GM19452 (cell line): ENCODE measurements at regions not wholly inside any gene's neighbourhood (a gene's known extent, or its start where the extent isn't known, plus 50 kb on each side); places are given as distances from the start of the nearest gene placed in this dataset.
A peak's percentile ranks its signal among the peaks of the same experiment; 100 is the strongest.

Experiments
- ATAC-seq: cut with Tn5 transposase; IDR thresholded peaks from one replicate; pipeline ENCODE4 v1.9.1; 2021; ENCODE audit not compliant: unreplicated experiment

- no peak for ATAC-seq
Measured at GRCh38 chr13:68696907-68697306, 1410.7 kb upstream of the ATXN8OS start.

GRCh38 chr13:68692049-68692448 is 1415.6 kb upstream of the ATXN8OS start:
- ATAC-seq: no peak

GRCh38 chr13:68690567-68690966 is 1417.1 kb upstream of the ATXN8OS start:
- ATAC-seq: no peak

GRCh38 chr13:68676513-68677115 is 1431.0 kb upstream of the ATXN8OS start:
- no peak for ATAC-seq

GRCh38 chr13:68675209-68675608 is 1432.4 kb upstream of the ATXN8OS start:
- ATAC-seq: no peak

GRCh38 chr13:68667863-68668262 is 1437.7 kb upstream of the PCDH9 start:
- ATAC-seq: no peak

GRCh38 chr13:68666774-68667397 is 1436.8 kb upstream of the PCDH9 start:
- no peak for ATAC-seq

- no peak for ATAC-seq
Measured at GRCh38 chr13:68645814-68646213, 1415.7 kb upstream of the PCDH9 start.

- no peak for ATAC-seq
Measured at GRCh38 chr13:68644611-68645010, 1414.5 kb upstream of the PCDH9 start.

- no peak for ATAC-seq
Measured at GRCh38 chr13:68636784-68637183, 1406.6 kb upstream of the PCDH9 start.

GRCh38 chr13:68628994-68629393 is 1398.9 kb upstream of the PCDH9 start:
- ATAC-seq: no peak

- ATAC-seq: no peak
Measured at GRCh38 chr13:68627379-68627778, 1397.2 kb upstream of the PCDH9 start.

GRCh38 chr13:68616600-68617222 is 1386.6 kb upstream of the PCDH9 start:
- no peak for ATAC-seq

GRCh38 chr13:68609661-68610060 is 1379.5 kb upstream of the PCDH9 start:
- no peak for ATAC-seq

- no peak for ATAC-seq
Measured at GRCh38 chr13:68608147-68608546, 1378.0 kb upstream of the PCDH9 start.

- no peak for ATAC-seq
Measured at GRCh38 chr13:68597641-68598040, 1367.5 kb upstream of the PCDH9 start.

GRCh38 chr13:68588623-68589022 is 1358.5 kb upstream of the PCDH9 start:
- ATAC-seq: peak; percentile 100

GRCh38 chr13:68584776-68585175 is 1354.6 kb upstream of the PCDH9 start:
- ATAC-seq: no peak

GRCh38 chr13:68574053-68574452 is 1343.9 kb upstream of the PCDH9 start:
- no peak for ATAC-seq

GRCh38 chr13:68551701-68552522 is 1321.8 kb upstream of the PCDH9 start:
- no peak for ATAC-seq

GRCh38 chr13:68550330-68550729 is 1320.2 kb upstream of the PCDH9 start:
- ATAC-seq: peak; percentile 76

GRCh38 chr13:68540244-68540643 is 1310.1 kb upstream of the PCDH9 start:
- ATAC-seq: no peak
